HFF-Myc (cell line): ENCODE measurements at regions not wholly inside any gene's neighbourhood (a gene's known extent, or its start where the extent isn't known, plus 50 kb on each side); places are given as distances from the start of the nearest gene placed in this dataset.

ENCODE experiments used
- DNase-seq: peaks from one replicate; pipeline ENCODE4 v3.0.0-alpha.2; 2011; ENCODE audit warnings: low read depth; ENCODE audit errors: extremely low read depth
- H3K4me3 ChIP-seq: replicated peaks from 2 replicates; pipeline ENCODE4 v1.5.1; 2011; ENCODE audit warnings: low read depth, mild to moderate bottlenecking, control low read depth, low read length
- TF ChIP-seq, protein P1 (sequence below): IDR thresholded peaks from 2 replicates; pipeline ENCODE4 v1.5.1; 2012; ENCODE audit warnings: mild to moderate bottlenecking, low read depth, low read length, control low read depth; ENCODE audit errors: missing control alignments

DNA sequence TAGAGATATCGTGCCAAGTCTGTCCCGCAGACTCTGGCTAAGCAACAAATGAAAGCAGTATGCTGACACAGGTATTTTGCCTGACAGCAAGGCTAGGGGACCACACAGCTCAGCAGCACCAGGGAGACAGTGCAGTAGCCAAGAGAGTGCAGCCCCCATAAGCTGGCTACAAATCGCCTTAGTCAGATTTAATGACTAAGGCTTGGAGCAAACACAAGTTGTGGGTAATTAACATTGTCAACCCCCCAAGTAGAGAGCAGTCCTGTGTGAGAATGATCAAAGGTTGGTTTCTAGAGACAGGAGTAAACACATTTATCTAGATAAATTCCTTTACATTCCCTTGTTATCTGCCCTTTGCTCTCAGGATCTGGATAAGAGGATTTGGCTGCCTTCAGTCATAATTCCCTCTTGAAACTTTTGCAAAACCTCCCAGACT, 1434.5 kb upstream of the CDH6 start:
- no peak overlapping the region for H3K4me3 ChIP-seq
- TF ChIP-seq, protein P1, sequence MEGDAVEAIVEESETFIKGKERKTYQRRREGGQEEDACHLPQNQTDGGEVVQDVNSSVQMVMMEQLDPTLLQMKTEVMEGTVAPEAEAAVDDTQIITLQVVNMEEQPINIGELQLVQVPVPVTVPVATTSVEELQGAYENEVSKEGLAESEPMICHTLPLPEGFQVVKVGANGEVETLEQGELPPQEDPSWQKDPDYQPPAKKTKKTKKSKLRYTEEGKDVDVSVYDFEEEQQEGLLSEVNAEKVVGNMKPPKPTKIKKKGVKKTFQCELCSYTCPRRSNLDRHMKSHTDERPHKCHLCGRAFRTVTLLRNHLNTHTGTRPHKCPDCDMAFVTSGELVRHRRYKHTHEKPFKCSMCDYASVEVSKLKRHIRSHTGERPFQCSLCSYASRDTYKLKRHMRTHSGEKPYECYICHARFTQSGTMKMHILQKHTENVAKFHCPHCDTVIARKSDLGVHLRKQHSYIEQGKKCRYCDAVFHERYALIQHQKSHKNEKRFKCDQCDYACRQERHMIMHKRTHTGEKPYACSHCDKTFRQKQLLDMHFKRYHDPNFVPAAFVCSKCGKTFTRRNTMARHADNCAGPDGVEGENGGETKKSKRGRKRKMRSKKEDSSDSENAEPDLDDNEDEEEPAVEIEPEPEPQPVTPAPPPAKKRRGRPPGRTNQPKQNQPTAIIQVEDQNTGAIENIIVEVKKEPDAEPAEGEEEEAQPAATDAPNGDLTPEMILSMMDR = no peak
- DNase-seq = no peak

DNA sequence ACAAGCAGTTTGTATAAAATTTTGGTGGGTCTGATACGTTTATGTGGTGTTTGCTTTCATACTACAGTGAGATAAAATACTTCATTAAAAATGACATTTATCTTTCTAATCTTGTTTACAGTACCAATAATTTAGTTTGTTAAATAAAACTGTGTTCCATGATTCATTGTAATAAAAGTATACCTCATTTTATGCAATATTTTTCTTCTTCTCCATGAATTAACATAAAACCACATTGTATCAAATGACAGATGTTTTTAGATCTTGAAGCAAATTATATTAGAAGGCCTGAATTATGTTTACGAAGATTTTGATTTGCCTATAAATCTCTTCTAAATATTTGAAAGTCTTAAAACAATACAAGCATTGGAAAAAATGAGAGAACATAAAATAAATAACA, 1443.0 kb upstream of the CDH6 start:
- no peak for DNase-seq
- no peak overlapping the region for H3K4me3 ChIP-seq
- TF ChIP-seq, protein P1 = no peak

DNA sequence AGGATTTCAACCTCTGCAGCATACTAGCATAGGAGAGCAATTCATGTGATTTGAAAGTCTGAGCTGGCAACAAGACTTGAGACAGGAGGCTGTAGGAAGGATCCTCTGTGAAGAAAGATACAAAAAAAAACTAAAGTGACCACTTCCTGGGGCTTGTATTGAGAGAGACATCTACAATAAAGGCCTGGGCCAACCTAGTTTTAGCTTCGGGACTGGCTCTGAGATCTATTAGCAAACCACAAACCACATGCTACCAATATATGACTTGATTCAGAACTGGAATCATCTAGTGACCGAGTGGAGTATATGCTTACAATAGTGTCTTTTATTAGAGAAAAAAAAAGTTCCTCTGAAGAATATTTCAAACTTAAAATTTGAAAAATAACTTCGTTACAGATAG, 1448.9 kb upstream of the CDH6 start:
- TF ChIP-seq, protein P1 = no peak
- no peak for DNase-seq
- no peak overlapping the region for H3K4me3 ChIP-seq

DNA sequence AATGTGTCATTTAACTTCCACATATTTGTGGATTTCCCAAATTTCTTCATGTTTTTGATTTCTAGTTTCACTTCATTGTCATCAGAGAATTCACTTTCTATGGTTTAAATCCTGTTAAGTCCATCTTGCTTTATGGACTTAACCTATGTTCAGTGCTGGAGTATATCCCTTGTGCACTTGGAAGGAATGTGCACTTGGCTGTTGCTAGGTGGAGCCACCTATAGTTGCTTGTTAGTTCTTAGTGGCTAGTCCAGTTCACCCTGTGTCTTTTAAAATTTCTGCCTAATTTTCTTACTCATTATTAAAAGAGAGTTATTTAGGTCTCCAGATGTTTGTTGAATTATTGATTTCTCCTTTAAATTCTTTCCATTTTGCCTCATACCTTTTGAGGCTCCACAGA, 1472.5 kb upstream of the CDH6 start:
- DNase-seq = no peak
- no peak overlapping the region for H3K4me3 ChIP-seq
- TF ChIP-seq, protein P1 = no peak

DNA sequence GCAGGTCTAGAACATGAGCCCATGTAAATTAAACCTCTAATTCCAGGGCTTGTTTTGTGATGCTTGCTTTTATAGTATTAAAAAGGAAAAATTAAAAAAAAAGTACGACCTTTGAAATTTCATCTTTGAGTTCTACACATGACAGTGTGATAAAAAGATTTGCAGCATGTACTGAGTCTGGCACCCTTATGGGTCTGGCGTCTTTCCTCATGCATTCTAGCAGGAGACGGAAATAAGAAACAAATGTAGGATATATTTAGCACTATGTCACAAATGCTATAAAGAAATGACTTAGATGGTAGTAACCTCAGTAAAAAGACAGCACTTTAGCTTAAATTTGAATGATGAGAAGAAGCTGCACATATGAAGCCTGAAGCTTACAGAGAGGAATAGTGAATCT, 1474.3 kb upstream of the CDH6 start:
- DNase-seq = no peak
- TF ChIP-seq, protein P1 = no peak
- no peak overlapping the region for H3K4me3 ChIP-seq

DNA sequence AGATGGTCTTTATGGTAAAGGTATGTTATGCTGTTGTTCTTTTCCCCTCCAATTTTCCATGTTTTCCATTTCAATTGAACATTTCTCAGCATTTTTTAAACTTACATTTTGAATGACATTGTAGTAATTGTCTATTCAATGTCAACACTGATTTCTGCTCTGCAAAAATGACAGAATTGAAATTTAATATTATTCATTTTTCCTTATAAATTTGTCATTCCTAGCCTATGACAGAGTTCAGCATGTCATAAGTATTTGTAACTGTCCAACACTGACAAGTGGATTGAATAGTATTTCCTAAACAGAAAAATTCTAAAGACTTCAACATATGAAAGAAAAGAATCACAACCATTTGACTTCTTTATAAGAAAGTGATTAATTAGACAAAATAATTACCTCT, 1478.3 kb upstream of the CDH6 start:
- TF ChIP-seq, protein P1 = no peak
- no peak overlapping the region for H3K4me3 ChIP-seq
- DNase-seq = no peak

DNA sequence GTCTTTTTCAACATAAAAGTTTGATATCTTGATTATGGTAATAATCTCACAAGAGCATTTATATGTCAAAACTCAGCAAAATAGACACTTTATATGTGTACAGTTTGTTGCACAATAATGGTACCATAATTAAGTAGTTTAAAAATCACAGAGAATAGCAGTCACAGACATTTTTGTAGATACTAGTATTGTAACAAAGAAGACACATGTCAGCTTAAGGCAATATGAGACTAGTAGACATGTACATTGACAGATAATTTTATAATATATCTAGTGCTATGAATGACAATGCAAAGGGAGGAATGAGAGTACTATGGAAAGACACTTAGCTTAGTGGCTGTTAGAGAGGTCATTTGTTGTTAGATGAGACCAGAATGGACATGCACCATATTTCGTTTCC, 1490.6 kb upstream of the CDH6 start:
- no peak for DNase-seq
- H3K4me3 ChIP-seq = no peak overlapping the region
- TF ChIP-seq, protein P1 = no peak
